Common myeloid progenitor, CD34-positive (primary cell): ENCODE measurements at regions not wholly inside any gene's neighbourhood (a gene's known extent, or its start where the extent isn't known, plus 50 kb on each side); places are given as distances from the start of the nearest gene placed in this dataset.

Experiments used
- CTCF ChIA-PET: fragments of 350-600 bp; sonication (Branson Sonifier 250); formaldehyde crosslinking; loops from one replicate; lab custom pipeline; 2021; ENCODE audit warnings: antibody characterized with exemption; lab: Charles Lee
- POLR2A ChIA-PET: fragments of 350-600 bp; sonication (Branson Sonifier 250); formaldehyde crosslinking; loops from one replicate; lab custom pipeline; 2021; ENCODE audit warnings: antibody characterized with exemption; lab: Charles Lee
- DNase-seq, 3 donors: peaks; one replicate each; pipeline versions ENCODE4 v3.0.0 to v3.0.0-alpha.2; 2013
- H3K27ac ChIP-seq, 2 experiments: 1 replicate in 1 of 2; 2 replicates in 1 of 2; pipeline ENCODE4 v1.7.0; 2013; ENCODE audit warnings: inconsistent platforms in 2 of 2, low read length in 2 of 2, mild to moderate bottlenecking in 2 of 2, low read depth in 1 of 2, moderate library complexity in 1 of 2; ENCODE audit not compliant: severe bottlenecking in 2 of 2, insufficient read depth in 1 of 2, poor library complexity in 1 of 2
- H3K27me3 ChIP-seq, 5 experiments: replicated peaks in 2 of 5; 1 replicate in 3 of 5; 2 replicates in 2 of 5; pipeline versions ENCODE4 v1.6.1 to v1.7.0; 2013; ENCODE audit warnings: low read length in 4 of 5, mild to moderate bottlenecking in 2 of 5, moderate library complexity in 2 of 5, inconsistent platforms in 1 of 5; ENCODE audit not compliant: insufficient read depth in 5 of 5, control insufficient read depth in 4 of 5
- H3K36me3 ChIP-seq, 4 experiments: 1 replicate in 2 of 4; 2 replicates in 2 of 4; pipeline versions ENCODE4 v1.6.1 to v1.7.0; 2013; ENCODE audit warnings: low read length in 3 of 4, control low read depth in 1 of 4, mild to moderate bottlenecking in 1 of 4; ENCODE audit not compliant: control insufficient read depth in 4 of 4, insufficient read depth in 4 of 4
- H3K4me1 ChIP-seq, 4 experiments: 1 replicate in 3 of 4; 2 replicates in 1 of 4; pipeline versions ENCODE4 v1.6.1 to v1.7.1; 2013; ENCODE audit warnings: low read length in 3 of 4, mild to moderate bottlenecking in 3 of 4, control low read depth in 1 of 4, inconsistent platforms in 1 of 4, moderate library complexity in 1 of 4; ENCODE audit not compliant: control insufficient read depth in 4 of 4, insufficient read depth in 4 of 4; ENCODE audit errors: control extremely low read depth in 1 of 4
- H3K4me3 ChIP-seq, 7 experiments: 1 replicate in 4 of 7; 2 replicates in 3 of 7; pipeline versions ENCODE4 v1.5.1 to v1.7.0; 2013; ENCODE audit warnings: mild to moderate bottlenecking in 7 of 7, low read length in 6 of 7, moderate library complexity in 6 of 7, inconsistent platforms in 2 of 7, low read depth in 2 of 7, control low read depth in 1 of 7; ENCODE audit not compliant: insufficient read depth in 4 of 7, control insufficient read depth in 1 of 7; ENCODE audit errors: extremely low read depth in 1 of 7
- H3K9me3 ChIP-seq, 5 experiments: 1 replicate in 4 of 5; 2 replicates in 1 of 5; pipeline versions ENCODE4 v1.6.1 to v1.7.1; 2013; ENCODE audit warnings: low read length in 4 of 5, mild to moderate bottlenecking in 2 of 5, inconsistent platforms in 1 of 5, low read depth in 1 of 5, moderate library complexity in 1 of 5; ENCODE audit not compliant: control insufficient read depth in 4 of 5, insufficient read depth in 2 of 5; ENCODE audit errors: control extremely low read depth in 1 of 5
- WGBS: methylation state at CpG from one replicate; pipeline ENCODE4 v1.1.5; 2013; ENCODE audit not compliant: insufficient coverage; 5-methylcytosine and 5-hydroxymethylcytosine counted together

- Histone ChIP-seq H3K4me3 (no peak overlapping the region), H3K36me3 (no peaks in the 10 kb centered on the region), H3K4me1 (peaks cover 0 to 2% (median under 1%) of the 10 kb centered on the region in 4 experiments), H3K27me3 (no peaks in the 10 kb centered on the region), H3K9me3 (peaks cover 0 to 3% (median 0%) of the 10 kb centered on the region in 5 experiments), H3K27ac (no peak overlapping the region)
- POLR2A ChIA-PET = no interaction called here
- no peak for DNase-seq
- WGBS = no CpG with 5 or more reads among the region's 2 CpGs
- CTCF ChIA-PET = interaction anchor here (0.6 kb wide), 1 partner anchor 17 kb away, joined by 3 read pairs; no protein-coding TSS in a partner anchor
Observed at GRCh38 chr1:101389547-101389929, 152.7 kb downstream of the S1PR1 start.

DNA sequence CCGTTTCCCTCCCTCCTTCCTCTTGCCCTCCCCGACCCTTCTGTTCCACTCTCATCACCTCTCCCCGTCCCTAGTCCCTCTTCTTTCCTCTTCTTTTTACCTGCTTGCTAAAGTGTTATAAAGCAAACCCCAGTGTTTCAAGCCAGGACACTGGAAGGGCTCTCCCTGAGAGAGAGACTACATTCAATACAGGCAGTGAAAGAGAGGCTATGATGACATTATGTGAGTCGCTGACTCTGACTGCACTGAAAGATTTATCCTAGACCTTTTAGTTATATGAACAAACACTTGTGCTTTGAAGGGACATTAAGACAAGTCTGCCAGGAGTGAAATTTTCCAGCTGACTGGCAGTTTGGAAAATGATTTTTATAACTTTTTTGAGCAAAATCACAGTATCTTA is 155.7 kb downstream of the S1PR1 start:
- POLR2A ChIA-PET = no interaction called here
- CTCF ChIA-PET = interaction anchor here (0.8 kb wide), 1 partner anchor 24 kb away, joined by 3 read pairs; no protein-coding TSS in a partner anchor
- Histone ChIP-seq H3K27me3 (no peaks in the 10 kb centered on the region), H3K4me3 (no peak overlapping the region), H3K36me3 (no peaks in the 10 kb centered on the region), H3K27ac (no peak overlapping the region), H3K4me1 (peaks cover 0 to 2% (median under 1%) of the 10 kb centered on the region in 4 experiments), H3K9me3 (no peaks in the 10 kb centered on the region)
- no peak for DNase-seq
- WGBS = 100% methylated on average over 2 of the region's 4 CpGs

DNA sequence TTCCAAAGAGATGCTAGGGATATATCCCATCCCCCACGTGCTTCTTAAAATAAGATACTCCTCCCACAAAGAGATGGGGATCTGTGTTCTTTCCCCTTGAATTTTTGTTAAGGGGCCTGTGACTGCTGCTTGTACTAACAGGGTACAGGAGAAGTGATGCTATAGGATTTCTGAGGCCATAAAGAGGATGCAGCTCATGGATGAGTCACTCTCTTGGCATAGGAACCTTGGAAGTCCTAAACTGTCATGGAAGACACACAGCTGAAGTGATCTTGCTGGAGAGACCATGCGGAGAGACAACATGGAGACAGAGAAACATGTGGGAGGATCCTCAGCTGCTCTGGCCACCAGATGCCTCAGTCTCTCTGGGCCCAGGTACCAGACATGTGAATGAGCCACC is 157.2 kb downstream of the S1PR1 start:
- ChIA-PET POLR2A (no interaction called here), CTCF (no interaction called here)
- 88% methylated on average over 1 of the region's 2 CpGs for WGBS
- Histone ChIP-seq H3K4me3 (no peak overlapping the region), H3K36me3 (no peaks in the 10 kb centered on the region), H3K27me3 (no peaks in the 10 kb centered on the region), H3K9me3 (no peaks in the 10 kb centered on the region), H3K27ac (no peak overlapping the region), H3K4me1 (peaks cover 0 to 2% (median under 1%) of the 10 kb centered on the region in 4 experiments)
- DNase-seq = no peak

DNA sequence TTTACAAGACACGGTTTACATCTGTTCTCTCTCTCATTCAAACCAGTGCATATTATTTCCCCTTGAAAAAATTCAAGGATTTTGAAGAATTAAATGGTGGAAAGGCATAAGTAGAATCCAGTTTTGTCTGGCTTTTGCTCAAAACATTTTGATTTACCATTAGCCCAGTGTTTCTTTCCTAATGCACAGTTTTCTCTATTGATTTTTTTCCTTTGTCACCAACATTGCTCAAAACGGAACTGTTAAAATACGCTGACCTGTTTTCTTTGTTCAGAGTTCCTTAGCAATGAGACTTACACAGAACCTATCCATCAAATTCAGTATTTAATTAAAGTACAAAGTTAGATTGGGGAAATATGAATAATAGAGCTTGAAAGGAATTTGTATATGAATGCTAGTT is 162.4 kb downstream of the S1PR1 start:
- no peak overlapping the region for H3K27ac ChIP-seq
- DNase-seq = no peak
- CTCF ChIA-PET = no interaction called here
- no peaks in the 10 kb centered on the region for H3K27me3 ChIP-seq
- WGBS = 80% methylated on average over 1 of the region's 3 CpGs
- no peaks in the 10 kb centered on the region for H3K9me3 ChIP-seq
- H3K4me1 ChIP-seq = no peaks in the 10 kb centered on the region
- H3K36me3 ChIP-seq = no peaks in the 10 kb centered on the region
- POLR2A ChIA-PET = no interaction called here
- H3K4me3 ChIP-seq = no peak overlapping the region

DNA sequence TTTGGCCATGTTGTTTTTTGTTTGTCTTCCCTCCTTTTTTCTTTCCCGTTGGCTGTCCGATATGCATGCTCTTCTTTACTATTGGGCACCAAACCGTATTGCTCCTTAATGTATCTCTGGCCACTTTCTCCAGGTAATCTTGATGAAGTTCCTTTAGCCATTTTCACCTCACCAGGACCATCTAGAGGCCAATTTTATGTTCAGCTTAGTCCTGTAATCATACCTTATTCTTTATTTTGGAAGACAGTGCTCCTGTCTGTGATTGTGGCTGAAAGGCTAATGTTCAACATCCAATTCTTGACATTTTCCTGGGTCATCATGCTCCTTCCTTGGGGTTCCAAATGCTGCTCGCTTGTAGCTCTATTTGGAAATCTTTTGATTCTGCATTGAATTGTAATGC is 169.5 kb downstream of the S1PR1 start:
- ChIA-PET CTCF (interaction anchor here (0.6 kb wide), 1 partner anchor 16 kb away, joined by 3 read pairs; no protein-coding TSS in a partner anchor), POLR2A (no interaction called here)
- no peaks in the 10 kb centered on the region for H3K36me3 ChIP-seq
- WGBS = 93% methylated on average over 3 of the region's 4 CpGs
- H3K9me3 ChIP-seq = no peaks in the 10 kb centered on the region
- H3K27me3 ChIP-seq = no peaks in the 10 kb centered on the region
- H3K27ac ChIP-seq = no peak overlapping the region
- no peak for DNase-seq
- no peak overlapping the region for H3K4me3 ChIP-seq
- peaks cover 0 to 6% (median 3%) of the 10 kb centered on the region in 4 experiments for H3K4me1 ChIP-seq

DNA sequence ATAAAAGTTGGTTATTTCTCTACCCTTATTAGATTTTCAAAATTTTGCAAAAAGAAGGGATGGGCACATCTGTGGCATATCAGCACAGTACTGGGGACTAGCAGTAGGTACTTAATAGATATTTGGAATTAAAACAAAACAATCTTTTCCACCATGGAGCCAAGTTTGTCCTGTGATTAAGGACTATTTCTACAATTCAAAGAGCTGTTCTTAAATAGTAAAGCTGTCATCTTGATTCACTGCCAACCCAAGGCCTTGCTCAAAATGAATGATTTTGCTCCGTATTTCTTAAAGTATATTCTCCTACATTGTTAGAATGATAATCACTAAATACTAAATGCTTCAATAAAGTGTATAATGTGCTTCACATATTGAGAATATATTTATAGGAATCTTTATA is 169.9 kb downstream of the S1PR1 start:
- no peaks in the 10 kb centered on the region for H3K27me3 ChIP-seq
- ChIA-PET POLR2A (no interaction called here), CTCF (interaction anchor here (0.6 kb wide), 1 partner anchor 17 kb away, joined by 3 read pairs; no protein-coding TSS in a partner anchor)
- no peaks in the 10 kb centered on the region for H3K36me3 ChIP-seq
- DNase-seq = no peak
- no CpG with 5 or more reads among the region's 1 CpG for WGBS
- H3K4me3 ChIP-seq = no peak overlapping the region
- no peak overlapping the region for H3K27ac ChIP-seq
- peaks cover 0 to 6% (median 3%) of the 10 kb centered on the region in 4 experiments for H3K4me1 ChIP-seq
- no peaks in the 10 kb centered on the region for H3K9me3 ChIP-seq

GRCh38 chr1:101407505-101408211 is 170.8 kb downstream of the S1PR1 start:
- Histone ChIP-seq H3K4me3 (no peak overlapping the region), H3K9me3 (no peaks in the 10 kb centered on the region), H3K27ac (no peak overlapping the region), H3K36me3 (no peaks in the 10 kb centered on the region), H3K27me3 (no peaks in the 10 kb centered on the region), H3K4me1 (peaks cover 0 to 6% (median 3%) of the 10 kb centered on the region in 4 experiments)
- POLR2A ChIA-PET = no interaction called here
- WGBS = 100% methylated on average over 1 of the region's 2 CpGs
- peak in 2 of 3 donors; percentile 9 to 33 for DNase-seq
- CTCF ChIA-PET = interaction anchor here (0.9 kb wide), 1 partner anchor 10 kb away, joined by 3 read pairs; no protein-coding TSS in a partner anchor
